Loucy (cell line): ENCODE measurements at regions not wholly inside any gene's neighbourhood (a gene's known extent, or its start where the extent isn't known, plus 50 kb on each side); places are given as distances from the start of the nearest gene placed in this dataset.

Experiments
- H2AFZ ChIP-seq: fragments of 200-600 bp; sonication (generic); 2 replicates; pipeline ENCODE4 v1.6.0; 2016; ENCODE audit warnings: antibody characterized with exemption, mild to moderate bottlenecking, low read length, moderate library complexity
- H3F3A ChIP-seq: fragments of 200-600 bp; 2 replicates; pipeline ENCODE4 v1.6.0; 2016; ENCODE audit warnings: antibody characterized with exemption, low read depth, mild to moderate bottlenecking
- H3K27me3 ChIP-seq: fragments of 200-600 bp; sonication (generic); 2 replicates; pipeline ENCODE4 v1.6.1; 2014; ENCODE audit warnings: low read length, mild to moderate bottlenecking; ENCODE audit not compliant: insufficient read depth, poor library complexity, severe bottlenecking
- H3K36me3 ChIP-seq: fragments of 200-600 bp; sonication (generic); 2 replicates; pipeline ENCODE4 v1.6.1; 2016; ENCODE audit warnings: low read length; ENCODE audit not compliant: insufficient read depth
- H3K4me1 ChIP-seq: fragments of 200-600 bp; sonication (generic); 2 replicates; pipeline ENCODE4 v1.5.1; 2014; ENCODE audit warnings: low read length, mild to moderate bottlenecking; ENCODE audit not compliant: insufficient read depth, poor library complexity, severe bottlenecking
- H3K4me2 ChIP-seq: fragments of 200-600 bp; sonication (generic); 2 replicates; pipeline ENCODE4 v1.6.0; 2014; ENCODE audit warnings: antibody characterized with exemption, low read length, low read depth, mild to moderate bottlenecking; ENCODE audit not compliant: poor library complexity, severe bottlenecking
- H3K4me3 ChIP-seq: fragments of 200-600 bp; sonication (generic); 2 replicates; pipeline ENCODE4 v1.5.1; 2014; ENCODE audit warnings: low read length, mild to moderate bottlenecking, mixed read lengths; ENCODE audit not compliant: poor library complexity, severe bottlenecking
- H3K79me2 ChIP-seq: fragments of 200-600 bp; sonication (generic); 2 replicates; pipeline ENCODE4 v1.6.1; 2014; ENCODE audit warnings: low read length; ENCODE audit not compliant: insufficient read depth
- H3K9ac ChIP-seq: fragments of 200-600 bp; sonication (generic); 2 replicates; pipeline ENCODE4 v1.6.0; 2014; ENCODE audit warnings: mild to moderate bottlenecking, low read depth, low read length, moderate library complexity; ENCODE audit not compliant: poor library complexity, severe bottlenecking
- H3K9me2 ChIP-seq: fragments of 200-600 bp; sonication (generic); replicated peaks from 2 replicates; pipeline ENCODE4 v1.6.1; 2016; ENCODE audit warnings: low read depth, low read length, mixed read lengths
- H3K9me3 ChIP-seq: fragments of 200-600 bp; sonication (generic); 2 replicates; pipeline ENCODE4 v1.6.1; 2014; ENCODE audit warnings: mild to moderate bottlenecking, antibody characterized with exemption, low read length, low read depth; ENCODE audit not compliant: insufficient read depth
- H4K20me1 ChIP-seq: fragments of 200-600 bp; sonication (generic); 2 replicates; pipeline ENCODE4 v1.6.0; 2014; ENCODE audit warnings: antibody characterized with exemption, low read length, mild to moderate bottlenecking; ENCODE audit not compliant: insufficient read depth, poor library complexity, severe bottlenecking
- CTCF ChIP-seq: fragments of 200-600 bp; sonication (generic); conservative IDR thresholded peaks from 2 replicates; pipeline ENCODE4 v1.5.1; 2014; ENCODE audit warnings: mild to moderate bottlenecking, antibody characterized with exemption, low read length
- EZH2phosphoT487 ChIP-seq: fragments of 200-600 bp; IDR thresholded peaks from 2 replicates; pipeline ENCODE4 v1.6.1; 2018; ENCODE audit warnings: antibody characterized with exemption, mild to moderate bottlenecking, moderate library complexity, borderline replicate concordance

- no peaks in the 10 kb centered on the region for H4K20me1 ChIP-seq
- no peaks in the 10 kb centered on the region for H3K9me3 ChIP-seq
- H3K9me2 ChIP-seq, result no peaks in the 10 kb centered on the region
- no peak overlapping the region for H2AFZ ChIP-seq
- no peak overlapping the region for H3K9ac ChIP-seq
- H3K4me2 ChIP-seq, result no peak overlapping the region
- no peak for TF ChIP-seq CTCF
- TF ChIP-seq EZH2phosphoT487, result no peak
- H3K4me1 ChIP-seq, result peaks cover 12% of the 10 kb centered on the region
- H3K79me2 ChIP-seq, result no peaks in the 10 kb centered on the region
- no peaks in the 10 kb centered on the region for H3K27me3 ChIP-seq
- H3K36me3 ChIP-seq, result no peaks in the 10 kb centered on the region
- H3K4me3 ChIP-seq, result no peak overlapping the region
- no peaks in the 10 kb centered on the region for H3F3A ChIP-seq
Observed at GRCh38 chr15:38028869-38029268, 94.4 kb downstream of the TMCO5A start.

GRCh38 chr15:38029736-38030135 is 95.3 kb downstream of the TMCO5A start:
- Histone ChIP-seq H3K36me3 (no peaks in the 10 kb centered on the region), H3K9me3 (no peaks in the 10 kb centered on the region), H3K4me1 (peaks cover 12% of the 10 kb centered on the region), H3F3A (no peaks in the 10 kb centered on the region), H4K20me1 (no peaks in the 10 kb centered on the region), H3K27me3 (no peaks in the 10 kb centered on the region), H3K4me3 (no peak overlapping the region), H3K9ac (no peak overlapping the region), H3K4me2 (peak overlapping the region; percentile 5), H3K9me2 (no peaks in the 10 kb centered on the region), H3K79me2 (no peaks in the 10 kb centered on the region), H2AFZ (no peak overlapping the region)
- TF ChIP-seq EZH2phosphoT487 (no peak), CTCF (no peak)

- Histone ChIP-seq H2AFZ (no peak overlapping the region), H3K36me3 (no peaks in the 10 kb centered on the region), H3K27me3 (no peaks in the 10 kb centered on the region), H4K20me1 (no peaks in the 10 kb centered on the region), H3K9ac (no peak overlapping the region), H3K4me3 (no peak overlapping the region), H3K4me2 (no peak overlapping the region), H3K4me1 (peaks cover 12% of the 10 kb centered on the region), H3K9me2 (no peaks in the 10 kb centered on the region), H3F3A (no peaks in the 10 kb centered on the region), H3K79me2 (no peaks in the 10 kb centered on the region), H3K9me3 (no peaks in the 10 kb centered on the region)
- TF ChIP-seq EZH2phosphoT487 (no peak), CTCF (no peak)
Observed at GRCh38 chr15:38030609-38031008, 96.2 kb downstream of the TMCO5A start.
